B cell (primary cell): ENCODE measurements at regions not wholly inside any gene's neighbourhood (a gene's known extent, or its start where the extent isn't known, plus 50 kb on each side); places are given as distances from the start of the nearest gene placed in this dataset.

Experiments
- CTCF ChIP-seq: fragments of 200-600 bp; IDR thresholded peaks from one replicate; pipeline ENCODE4 v1.8.0; 2022; ENCODE audit warnings: antibody characterized with exemption, mild to moderate bottlenecking
- EZH2 ChIP-seq: IDR thresholded peaks from 2 replicates; pipeline ENCODE4 v1.6.1; 2012; ENCODE audit warnings: borderline replicate concordance, low read depth, mild to moderate bottlenecking, moderate library complexity, low read length; ENCODE audit not compliant: insufficient read depth, poor library complexity, severe bottlenecking

GRCh38 chr17:27990100-27990499, 52.4 kb upstream of the NLK start:
- TF ChIP-seq CTCF = no peak
- no peak for TF ChIP-seq EZH2
